ENCODE measurements at regions not wholly inside any gene's neighbourhood (a gene's known extent, or its start where the extent isn't known, plus 50 kb on each side); places are given as distances from the start of the nearest gene placed in this dataset.

DNA sequence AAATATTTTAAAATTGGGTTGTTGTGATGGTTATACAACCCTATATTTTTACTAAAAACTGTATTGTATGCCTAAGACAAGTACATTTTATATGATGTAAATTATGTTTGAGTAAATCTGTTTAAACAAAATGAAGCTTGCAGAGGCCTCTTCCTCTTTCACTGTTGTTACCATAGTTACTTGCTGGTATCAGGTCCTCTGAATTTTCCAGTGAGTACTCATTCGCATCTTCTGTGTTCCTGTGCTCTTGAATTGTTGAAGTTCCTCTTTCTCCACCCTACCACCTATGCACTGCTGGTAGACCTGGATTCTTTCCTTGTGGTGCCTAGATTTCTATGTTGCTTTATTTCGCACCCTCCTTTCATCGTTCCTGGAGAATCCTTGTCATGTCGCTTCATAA is 938.5 kb upstream of the ACO1 start:
- no peaks in the 10 kb centered on the region for H4K20me1 ChIP-seq (ENCODE audit: insufficient read depth, low read length)
- H3K27me3 ChIP-seq (ENCODE audit: insufficient read depth, low read length) = no peaks in the 10 kb centered on the region
- H3K36me3 ChIP-seq (ENCODE audit: insufficient read depth, low read length) = no peaks in the 10 kb centered on the region
- no peak overlapping the region for H2AFZ ChIP-seq (ENCODE audit: low read length)
- no peak overlapping the region for H3K9ac ChIP-seq (ENCODE audit: low read length)
- no peaks in the 10 kb centered on the region for H3K9me2 ChIP-seq (ENCODE audit: low read depth, low read length)
- no peaks in the 10 kb centered on the region for H3K9me3 ChIP-seq (ENCODE audit: low read length)
- no peaks in the 10 kb centered on the region for H3F3A ChIP-seq (ENCODE audit: insufficient read depth, low read length)
- TF ChIP-seq, protein P1, sequence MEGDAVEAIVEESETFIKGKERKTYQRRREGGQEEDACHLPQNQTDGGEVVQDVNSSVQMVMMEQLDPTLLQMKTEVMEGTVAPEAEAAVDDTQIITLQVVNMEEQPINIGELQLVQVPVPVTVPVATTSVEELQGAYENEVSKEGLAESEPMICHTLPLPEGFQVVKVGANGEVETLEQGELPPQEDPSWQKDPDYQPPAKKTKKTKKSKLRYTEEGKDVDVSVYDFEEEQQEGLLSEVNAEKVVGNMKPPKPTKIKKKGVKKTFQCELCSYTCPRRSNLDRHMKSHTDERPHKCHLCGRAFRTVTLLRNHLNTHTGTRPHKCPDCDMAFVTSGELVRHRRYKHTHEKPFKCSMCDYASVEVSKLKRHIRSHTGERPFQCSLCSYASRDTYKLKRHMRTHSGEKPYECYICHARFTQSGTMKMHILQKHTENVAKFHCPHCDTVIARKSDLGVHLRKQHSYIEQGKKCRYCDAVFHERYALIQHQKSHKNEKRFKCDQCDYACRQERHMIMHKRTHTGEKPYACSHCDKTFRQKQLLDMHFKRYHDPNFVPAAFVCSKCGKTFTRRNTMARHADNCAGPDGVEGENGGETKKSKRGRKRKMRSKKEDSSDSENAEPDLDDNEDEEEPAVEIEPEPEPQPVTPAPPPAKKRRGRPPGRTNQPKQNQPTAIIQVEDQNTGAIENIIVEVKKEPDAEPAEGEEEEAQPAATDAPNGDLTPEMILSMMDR (IDR thresholded peaks at IDR 0.05; ENCODE audit: low read length) = no peak
- TF ChIP-seq EZH2 (IDR thresholded peaks at IDR 0.05; ENCODE audit: borderline replicate concordance, low read length) = no peak
- H3K4me1 ChIP-seq (ENCODE audit: insufficient read depth, low read length, severe bottlenecking) = peaks cover 24% of the 10 kb centered on the region
- H3K4me2 ChIP-seq (ENCODE audit: low read length) = no peak overlapping the region
- H3K4me3 ChIP-seq (ENCODE audit: low read depth, low read length, poor library complexity, severe bottlenecking) = no peak overlapping the region
- H3K27ac ChIP-seq (ENCODE audit: low read depth, low read length, poor library complexity, severe bottlenecking) = peak overlapping the region; percentile 28
- H3K79me2 ChIP-seq (ENCODE audit: insufficient read depth, low read length) = no peaks in the 10 kb centered on the region

DNA sequence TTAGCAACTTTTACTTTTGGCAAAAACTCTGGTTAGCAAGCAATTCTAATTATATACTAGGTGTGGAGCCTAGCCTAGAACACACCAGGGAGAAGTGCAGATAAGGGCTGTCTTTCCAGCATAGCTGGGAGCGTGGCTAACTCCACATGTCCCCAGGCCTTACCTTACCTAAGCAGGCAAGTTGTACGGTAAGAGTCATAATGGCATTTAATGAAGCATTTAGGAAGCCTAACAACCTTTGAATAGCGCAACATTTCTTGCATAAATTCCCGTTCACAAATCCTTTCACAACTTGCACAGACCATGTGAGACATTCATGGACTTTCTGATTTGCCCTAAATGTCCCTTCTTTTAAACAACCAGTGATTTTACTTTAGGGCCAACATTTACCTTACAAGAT is 917.4 kb upstream of the ACO1 start:
- Histone ChIP-seq H3K4me3 (ENCODE audit: low read depth, low read length, poor library complexity, severe bottlenecking) (no peak overlapping the region), H3K27me3 (ENCODE audit: insufficient read depth, low read length) (no peaks in the 10 kb centered on the region), H4K20me1 (ENCODE audit: insufficient read depth, low read length) (no peaks in the 10 kb centered on the region), H3K9me2 (ENCODE audit: low read depth, low read length) (no peaks in the 10 kb centered on the region), H3K36me3 (ENCODE audit: insufficient read depth, low read length) (no peaks in the 10 kb centered on the region), H3F3A (ENCODE audit: insufficient read depth, low read length) (no peaks in the 10 kb centered on the region), H3K4me1 (ENCODE audit: insufficient read depth, low read length, severe bottlenecking) (peaks cover 4% of the 10 kb centered on the region), H3K27ac (ENCODE audit: low read depth, low read length, poor library complexity, severe bottlenecking) (no peak overlapping the region), H3K9ac (ENCODE audit: low read length) (no peak overlapping the region), H2AFZ (ENCODE audit: low read length) (no peak overlapping the region), H3K9me3 (ENCODE audit: low read length) (no peaks in the 10 kb centered on the region), H3K4me2 (ENCODE audit: low read length) (no peak overlapping the region), H3K79me2 (ENCODE audit: insufficient read depth, low read length) (no peaks in the 10 kb centered on the region)
- TF ChIP-seq, protein P1 (IDR thresholded peaks at IDR 0.05; ENCODE audit: low read length) = no peak
- TF ChIP-seq EZH2 (IDR thresholded peaks at IDR 0.05; ENCODE audit: borderline replicate concordance, low read length) = no peak

DNA sequence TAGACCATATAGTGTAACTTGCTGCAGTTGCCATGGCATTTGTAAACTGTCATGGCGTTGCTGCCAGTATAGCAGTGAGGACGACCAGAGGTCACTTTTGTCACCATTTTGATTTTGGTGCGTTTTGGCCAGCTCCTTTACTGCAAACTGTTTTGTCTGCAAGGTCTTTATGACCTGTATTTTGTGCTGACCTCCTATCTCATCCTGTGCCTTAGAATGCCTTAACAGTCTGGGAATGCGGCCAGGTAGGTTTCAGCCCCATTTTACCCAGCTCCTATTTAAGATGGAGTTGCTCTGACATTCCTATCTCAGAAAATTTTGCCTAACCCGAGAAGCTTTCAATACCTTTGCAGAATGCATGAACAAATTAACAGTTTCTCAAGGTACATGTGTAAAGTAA is 914.4 kb upstream of the ACO1 start:
- TF ChIP-seq, protein P1 (IDR thresholded peaks at IDR 0.05; ENCODE audit: low read length) = no peak
- TF ChIP-seq EZH2 (IDR thresholded peaks at IDR 0.05; ENCODE audit: borderline replicate concordance, low read length) = no peak
- H3K9ac ChIP-seq (ENCODE audit: low read length) = no peak overlapping the region
- no peaks in the 10 kb centered on the region for H3K79me2 ChIP-seq (ENCODE audit: insufficient read depth, low read length)
- H3K27me3 ChIP-seq (ENCODE audit: insufficient read depth, low read length) = no peaks in the 10 kb centered on the region
- H3F3A ChIP-seq (ENCODE audit: insufficient read depth, low read length) = no peaks in the 10 kb centered on the region
- peaks cover 5% of the 10 kb centered on the region for H3K4me1 ChIP-seq (ENCODE audit: insufficient read depth, low read length, severe bottlenecking)
- H2AFZ ChIP-seq (ENCODE audit: low read length) = no peak overlapping the region
- H3K9me3 ChIP-seq (ENCODE audit: low read length) = no peaks in the 10 kb centered on the region
- H3K27ac ChIP-seq (ENCODE audit: low read depth, low read length, poor library complexity, severe bottlenecking) = no peak overlapping the region
- H3K36me3 ChIP-seq (ENCODE audit: insufficient read depth, low read length) = no peaks in the 10 kb centered on the region
- H4K20me1 ChIP-seq (ENCODE audit: insufficient read depth, low read length) = no peaks in the 10 kb centered on the region
- H3K4me3 ChIP-seq (ENCODE audit: low read depth, low read length, poor library complexity, severe bottlenecking) = no peak overlapping the region
- no peak overlapping the region for H3K4me2 ChIP-seq (ENCODE audit: low read length)
- H3K9me2 ChIP-seq (ENCODE audit: low read depth, low read length) = no peaks in the 10 kb centered on the region
